PC-9 (cell line): ENCODE measurements at regions not wholly inside any gene's neighbourhood (a gene's known extent, or its start where the extent isn't known, plus 50 kb on each side); places are given as distances from the start of the nearest gene placed in this dataset.

Experiments used
- BruUV-seq: library from RNA; stranded (reverse); fragments of 400-500 nt; replicated peaks from 2 replicates; lab custom pipeline; 2021; lab: Mats Ljungman, UMichigan
- CTCF ChIA-PET: fragments of 300-600 bp; sonication (Branson Sonifier 250); formaldehyde crosslinking; loops from one replicate; lab custom pipeline; 2022; ENCODE audit warnings: antibody characterized with exemption; lab: Charles Lee
- POLR2A ChIA-PET: fragments of 300-600 bp; sonication (Branson Sonifier 250); formaldehyde crosslinking; loops from one replicate; lab custom pipeline; 2022; ENCODE audit warnings: antibody characterized with exemption; ENCODE audit not compliant: unreplicated experiment; lab: Charles Lee
- DNase-seq, 2 experiments: peaks; one replicate each; pipeline versions ENCODE4 v3.0.0 to v3.0.0-alpha.2; 2015 to 2022; ENCODE audit warnings: mixed read lengths in 1 of 2
- H2AFZ ChIP-seq: fragments of 200-600 bp; sonication (generic); 2 replicates; pipeline ENCODE4 v1.8.1; 2017; ENCODE audit warnings: antibody characterized with exemption
- H3F3A ChIP-seq: fragments of 200-600 bp; sonication (generic); 2 replicates; pipeline ENCODE4 v1.8.1; 2017; ENCODE audit warnings: antibody characterized with exemption, mild to moderate bottlenecking, low read depth; ENCODE audit not compliant: insufficient read depth
- H3K27ac ChIP-seq: fragments of 200-600 bp; sonication (generic); 2 replicates; pipeline ENCODE4 v1.6.1; 2016; ENCODE audit warnings: mixed run types
- H3K27me3 ChIP-seq: fragments of 200-600 bp; sonication (generic); 2 replicates; pipeline ENCODE4 v1.6.1; 2016; ENCODE audit warnings: low read depth, mixed run types; ENCODE audit not compliant: insufficient read depth
- H3K36me3 ChIP-seq: fragments of 200-600 bp; sonication (generic); 2 replicates; pipeline ENCODE4 v1.6.1; 2016; ENCODE audit warnings: low read depth, mixed run types
- H3K4me1 ChIP-seq: fragments of 200-600 bp; sonication (generic); replicated peaks from 2 replicates; pipeline ENCODE4 v1.6.1; 2016; ENCODE audit warnings: mixed run types; ENCODE audit not compliant: insufficient read depth
- H3K4me2 ChIP-seq: fragments of 200-600 bp; sonication (generic); 2 replicates; pipeline ENCODE4 v1.6.1; 2017; ENCODE audit warnings: mixed run types
- H3K4me3 ChIP-seq: fragments of 200-600 bp; sonication (generic); 2 replicates; pipeline ENCODE4 v1.6.1; 2016; ENCODE audit warnings: mixed run types
- H3K79me2 ChIP-seq: fragments of 200-600 bp; sonication (generic); 2 replicates; pipeline ENCODE4 v1.6.1; 2017; ENCODE audit warnings: low read depth, mixed run types
- H3K9me2 ChIP-seq: fragments of 200-600 bp; sonication (generic); 2 replicates; pipeline ENCODE4 v1.8.1; 2017; ENCODE audit warnings: mild to moderate bottlenecking; ENCODE audit not compliant: insufficient read depth
- H3K9me3 ChIP-seq: fragments of 200-600 bp; sonication (generic); 2 replicates; pipeline ENCODE4 v1.8.1; 2016; ENCODE audit warnings: low read depth; ENCODE audit not compliant: insufficient read depth
- H4K20me1 ChIP-seq: fragments of 200-600 bp; sonication (generic); 2 replicates; pipeline ENCODE4 v1.8.1; 2017; ENCODE audit not compliant: insufficient read depth
- CTCF ChIP-seq: fragments of 200-600 bp; sonication (generic); conservative IDR thresholded peaks from 2 replicates; pipeline ENCODE4 v1.6.1; 2017; ENCODE audit warnings: mixed run types, antibody characterized with exemption, mild to moderate bottlenecking, moderate library complexity
- EZH2 ChIP-seq: fragments of 200-600 bp; sonication (generic); IDR thresholded peaks from 2 replicates; pipeline ENCODE4 v1.8.0; 2017; ENCODE audit warnings: antibody characterized with exemption, low read depth
- intact Hi-C: fragments of 100-400 bp; cut with micrococcal nuclease; formaldehyde crosslinking; loops from one replicate; pipeline ENCODE4 v1.10.0; 2022; ENCODE audit not compliant: unreplicated experiment

DNA sequence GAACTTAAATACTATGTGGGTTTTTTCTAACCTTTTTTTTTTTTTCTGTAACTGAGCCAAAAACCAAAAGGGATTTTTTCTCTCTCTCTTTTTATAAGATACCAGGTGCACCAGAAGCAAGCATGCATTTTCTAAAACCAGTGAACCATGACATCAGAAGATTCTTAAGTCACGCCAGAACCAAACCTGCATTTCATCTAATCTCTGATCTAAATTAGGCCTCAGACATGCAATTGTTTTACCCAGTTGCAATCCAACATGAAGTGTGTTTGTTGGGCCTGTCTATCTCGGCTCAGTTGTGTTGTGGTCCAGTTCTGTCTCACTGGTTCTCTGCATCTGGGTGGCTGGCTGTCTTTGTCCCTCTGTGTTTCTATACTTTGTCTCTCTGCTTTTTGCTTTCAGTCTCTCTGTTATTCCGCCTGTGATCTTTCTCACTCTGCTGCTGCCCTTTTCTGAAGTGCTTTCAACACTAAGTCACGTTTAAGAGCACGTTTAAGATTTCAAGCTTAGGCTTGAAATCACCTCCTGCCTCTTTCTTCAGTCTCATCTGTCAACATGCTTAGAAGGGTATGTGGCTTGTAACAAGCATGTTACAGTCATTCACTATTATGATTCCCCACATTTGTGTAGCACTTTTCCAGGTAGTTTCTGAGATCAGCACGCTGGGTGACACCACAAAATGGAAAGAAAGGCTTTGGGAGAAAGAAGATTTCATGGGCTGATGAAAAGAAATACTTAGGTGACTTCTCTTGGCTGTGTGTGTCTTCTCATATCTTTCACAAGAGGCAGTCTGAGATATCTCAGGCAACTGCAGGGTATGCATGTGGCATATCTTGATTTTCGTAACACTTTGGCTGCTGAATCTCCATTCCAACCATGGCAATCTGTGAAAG, 488.9 kb downstream of the SHISA9 start:
- Histone ChIP-seq H3K27ac (no peak overlapping the region), H3K4me2 (no peak overlapping the region), H4K20me1 (no peaks in the 10 kb centered on the region), H2AFZ (no peak overlapping the region), H3F3A (no peaks in the 10 kb centered on the region), H3K9me3 (no peaks in the 10 kb centered on the region), H3K79me2 (no peaks in the 10 kb centered on the region), H3K36me3 (no peaks in the 10 kb centered on the region), H3K27me3 (no peaks in the 10 kb centered on the region), H3K4me1 (no peaks in the 10 kb centered on the region), H3K9me2 (no peaks in the 10 kb centered on the region), H3K4me3 (no peak overlapping the region)
- POLR2A ChIA-PET, result no interaction called here
- BruUV-seq, result no TSS peak
- TF ChIP-seq CTCF (no peak), EZH2 (no peak)
- CTCF ChIA-PET, result no interaction called here
- DNase-seq, result no peak
- intact Hi-C loops, result no loop called here

GRCh38 chr16:13390986-13391305, 489.5 kb downstream of the SHISA9 start:
- H2AFZ ChIP-seq, result no peak overlapping the region
- intact Hi-C loops, result no loop called here
- no peaks in the 10 kb centered on the region for H3K4me1 ChIP-seq
- H3K27ac ChIP-seq, result no peak overlapping the region
- H3F3A ChIP-seq, result no peaks in the 10 kb centered on the region
- no peaks in the 10 kb centered on the region for H3K9me2 ChIP-seq
- no peaks in the 10 kb centered on the region for H3K36me3 ChIP-seq
- H3K27me3 ChIP-seq, result no peaks in the 10 kb centered on the region
- ChIA-PET POLR2A (no interaction called here), CTCF (no interaction called here)
- no peak overlapping the region for H3K4me3 ChIP-seq
- DNase-seq, result no peak
- TF ChIP-seq CTCF (no peak), EZH2 (no peak)
- H3K4me2 ChIP-seq, result no peak overlapping the region
- H3K79me2 ChIP-seq, result no peaks in the 10 kb centered on the region
- H4K20me1 ChIP-seq, result no peaks in the 10 kb centered on the region
- no peaks in the 10 kb centered on the region for H3K9me3 ChIP-seq
- BruUV-seq, result no TSS peak

GRCh38 chr16:13391337-13391736, 489.9 kb downstream of the SHISA9 start:
- TF ChIP-seq EZH2, result no peak
- no peak for TF ChIP-seq CTCF
- no TSS peak for BruUV-seq
- H3K27me3 ChIP-seq, result no peaks in the 10 kb centered on the region

More at GRCh38 chr16:13391337-13391736, 489.9 kb downstream of the SHISA9 start:
- H3K36me3 ChIP-seq, result no peaks in the 10 kb centered on the region
- no peak overlapping the region for H3K4me3 ChIP-seq
- H3K9me3 ChIP-seq, result no peaks in the 10 kb centered on the region
- no peaks in the 10 kb centered on the region for H3K79me2 ChIP-seq
- no peak overlapping the region for H2AFZ ChIP-seq
- ChIA-PET POLR2A (no interaction called here), CTCF (no interaction called here)
- no peaks in the 10 kb centered on the region for H4K20me1 ChIP-seq
- H3K4me2 ChIP-seq, result no peak overlapping the region
- intact Hi-C loops, result no loop called here
- H3K4me1 ChIP-seq, result no peaks in the 10 kb centered on the region
- no peak for DNase-seq
- no peaks in the 10 kb centered on the region for H3K9me2 ChIP-seq
- H3K27ac ChIP-seq, result no peak overlapping the region
- H3F3A ChIP-seq, result no peaks in the 10 kb centered on the region
